Thoracic aorta (tissue), 2 donors: ENCODE measurements at regions not wholly inside any gene's neighbourhood (a gene's known extent, or its start where the extent isn't known, plus 50 kb on each side); places are given as distances from the start of the nearest gene placed in this dataset.

Experiments used
- ATAC-seq: fragments of 150-250 bp; one replicate; pipeline ENCODE4 v1.8.0; 2017; ENCODE audit warnings: low read depth; ENCODE audit not compliant: insufficient number of reproducible peaks, low FRiP score
- DNase-seq: peaks from one replicate; pipeline ENCODE4 v3.0.0-alpha.2; 2020; ENCODE audit warnings: low spot score
- H3K27ac ChIP-seq, 2 donors: fragments of 200-600 bp; sonication (generic); 1 replicate in 1 of 2; 2 replicates in 1 of 2; pipeline ENCODE4 v1.5.1; 2016; ENCODE audit warnings: mild to moderate bottlenecking in 2 of 2, moderate library complexity in 2 of 2
- H3K27me3 ChIP-seq: fragments of 200-600 bp; sonication (generic); replicated peaks from 2 replicates; pipeline ENCODE4 v1.6.0; 2016; ENCODE audit warnings: mild to moderate bottlenecking; ENCODE audit not compliant: insufficient read depth
- H3K36me3 ChIP-seq: fragments of 200-600 bp; sonication (generic); one replicate; pipeline ENCODE4 v1.5.1; 2016
- H3K4me1 ChIP-seq, 2 donors: fragments of 200-600 bp; sonication (generic); 1 replicate in 1 of 2; 2 replicates in 1 of 2; pipeline versions ENCODE4 v1.5.1 to v1.6.0; 2016; ENCODE audit warnings: low read depth in 2 of 2, mild to moderate bottlenecking in 1 of 2; ENCODE audit not compliant: control insufficient read depth in 1 of 2
- H3K4me3 ChIP-seq: fragments of 200-600 bp; sonication (generic); 2 replicates; pipeline ENCODE4 v1.5.1; 2016; ENCODE audit warnings: mild to moderate bottlenecking
- H3K9me3 ChIP-seq: fragments of 200-600 bp; sonication (generic); 2 replicates; pipeline ENCODE4 v1.5.1; 2016
- CTCF ChIP-seq: fragments of 200-600 bp; sonication (generic); IDR thresholded peaks from one replicate; pipeline ENCODE4 v1.5.1; 2019; ENCODE audit warnings: antibody characterized with exemption

GRCh38 chr7:86592185-86592584, 51.5 kb upstream of the GRM3 start:
- no peaks in the 10 kb centered on the region for H3K9me3 ChIP-seq
- H3K4me3 ChIP-seq = no peak overlapping the region
- no peaks in the 10 kb centered on the region for H3K27me3 ChIP-seq
- DNase-seq = no peak
- ATAC-seq = no peak
- no peak overlapping the region for H3K27ac ChIP-seq
- no peaks in the 10 kb centered on the region for H3K36me3 ChIP-seq
- H3K4me1 ChIP-seq = no peaks in the 10 kb centered on the region
- TF ChIP-seq CTCF = no peak

- ATAC-seq = no peak
- no peaks in the 10 kb centered on the region for H3K27me3 ChIP-seq
These were observed 69.7 kb upstream of the GRM3 start for GRCh38 chr7:86574006-86574405.

GRCh38 chr7:86558680-86559501, 84.8 kb upstream of the GRM3 start:
- Histone ChIP-seq H3K27ac (no peak overlapping the region), H3K27me3 (no peaks in the 10 kb centered on the region), H3K36me3 (no peaks in the 10 kb centered on the region), H3K4me1 (no peaks in the 10 kb centered on the region), H3K9me3 (no peaks in the 10 kb centered on the region), H3K4me3 (no peak overlapping the region)
- ATAC-seq (no peak), DNase-seq (no peak)
- no peak for TF ChIP-seq CTCF

More at GRCh38 chr7:86574006-86574405, 69.7 kb upstream of the GRM3 start:
- no peak for TF ChIP-seq CTCF
- no peak overlapping the region for H3K4me3 ChIP-seq
- H3K4me1 ChIP-seq = no peaks in the 10 kb centered on the region
- no peak for DNase-seq
- no peaks in the 10 kb centered on the region for H3K9me3 ChIP-seq
- no peaks in the 10 kb centered on the region for H3K36me3 ChIP-seq
- no peak overlapping the region for H3K27ac ChIP-seq

GRCh38 chr7:86534641-86535040, 109.1 kb upstream of the GRM3 start:
- no peak overlapping the region for H3K4me3 ChIP-seq
- ATAC-seq = no peak
- no peak for DNase-seq
- no peak for TF ChIP-seq CTCF
- no peaks in the 10 kb centered on the region for H3K9me3 ChIP-seq
- H3K4me1 ChIP-seq = no peaks in the 10 kb centered on the region
- no peaks in the 10 kb centered on the region for H3K27me3 ChIP-seq
- no peak overlapping the region for H3K27ac ChIP-seq
- H3K36me3 ChIP-seq = no peaks in the 10 kb centered on the region

GRCh38 chr7:86504229-86504628, 139.5 kb upstream of the GRM3 start:
- Histone ChIP-seq H3K4me3 (no peak overlapping the region), H3K4me1 (no peaks in the 10 kb centered on the region), H3K9me3 (no peaks in the 10 kb centered on the region), H3K27ac (no peak overlapping the region), H3K36me3 (no peaks in the 10 kb centered on the region), H3K27me3 (no peaks in the 10 kb centered on the region)
- no peak for DNase-seq
- TF ChIP-seq CTCF = no peak
- ATAC-seq = no peak
